ENCODE measurements at regions not wholly inside any gene's neighbourhood (a gene's known extent, or its start where the extent isn't known, plus 50 kb on each side); places are given as distances from the start of the nearest gene placed in this dataset.

DNA sequence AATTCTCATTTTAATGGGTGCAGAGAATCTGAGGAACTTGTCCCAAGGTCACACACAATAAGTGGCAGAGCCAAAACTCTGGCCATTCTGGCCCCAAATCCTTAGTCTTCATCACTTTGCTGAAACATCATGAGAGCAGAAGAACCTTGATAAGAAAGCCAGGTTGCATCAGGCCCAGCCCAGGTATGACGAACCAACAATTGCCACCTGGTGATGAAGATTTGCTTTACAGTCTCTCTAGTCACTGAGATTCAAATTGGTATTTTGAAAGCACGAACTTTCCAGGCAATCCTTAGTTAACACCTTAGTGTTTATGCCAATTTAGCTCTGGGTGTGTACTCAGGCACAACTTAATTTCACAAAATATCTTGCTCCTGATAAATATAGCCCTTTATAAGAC lies 502.7 kb upstream of the HTR2A start:
- H4K20me1 ChIP-seq (ENCODE audit: insufficient read depth) = no peaks in the 10 kb centered on the region
- WGBS, 2 experiments (ENCODE audit: low coverage in 1 of 2, low lambda C conversion rate in 2 of 2, missing lambda C conversion rate in 2 of 2) = 50 to 60% methylated on average over 2 of the region's 2 CpGs
- no peaks in the 10 kb centered on the region for H3K9me3 ChIP-seq (ENCODE audit: low read depth)
- no peaks in the 10 kb centered on the region for H3K79me2 ChIP-seq (ENCODE audit: insufficient read depth)
- no peak for DNase-seq
- no peaks in the 10 kb centered on the region for H3K27me3 ChIP-seq (replicated peaks; ENCODE audit: insufficient read depth)
- no peak overlapping the region for H3K9ac ChIP-seq
- H3K4me2 ChIP-seq (ENCODE audit: unreplicated experiment) = no peak overlapping the region
- H3F3A ChIP-seq (ENCODE audit: insufficient read depth) = no peaks in the 10 kb centered on the region
- no peaks in the 10 kb centered on the region for H3K36me3 ChIP-seq (ENCODE audit: low read depth)
- H3K9me2 ChIP-seq (ENCODE audit: insufficient read depth) = peaks cover 5% of the 10 kb centered on the region; the same call in 1 of the 2 replicates
- H3K27ac ChIP-seq = no peak overlapping the region
- peaks cover 6% of the 10 kb centered on the region; the same call in 1 of the 2 replicates for H3K4me1 ChIP-seq (ENCODE audit: insufficient read depth)
- no peak overlapping the region for H2AFZ ChIP-seq
- no peak overlapping the region for H3K4me3 ChIP-seq
- TF ChIP-seq EZH2 (IDR thresholded peaks at IDR 0.05; ENCODE audit: insufficient read depth, poor library complexity, severe bottlenecking) (no peak), EZH2phosphoT487 (IDR thresholded peaks at IDR 0.05; ENCODE audit: insufficient read depth, low read depth) (no peak)
- in situ Hi-C loops (cut with MboI) = no loop called here

DNA sequence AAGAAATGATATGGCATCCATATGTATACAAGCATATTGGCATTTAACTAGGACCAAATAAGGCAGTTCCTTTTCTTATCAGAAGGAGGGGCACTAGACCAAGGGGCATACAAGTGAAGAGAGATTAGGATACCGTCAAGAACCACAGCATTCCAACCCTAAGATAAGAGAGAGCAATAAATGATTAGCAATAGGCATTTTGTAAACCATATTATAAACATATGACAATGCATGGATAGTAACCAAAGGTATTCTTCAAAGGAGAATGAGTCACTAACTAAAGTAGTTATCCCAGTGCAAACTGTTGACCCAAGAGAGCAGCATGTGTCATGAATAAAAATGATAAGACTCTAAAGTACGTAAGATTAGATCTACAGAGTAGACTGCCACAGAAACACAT lies 500.9 kb upstream of the HTR2A start:
- H4K20me1 ChIP-seq (ENCODE audit: insufficient read depth) = no peaks in the 10 kb centered on the region
- no peak overlapping the region for H2AFZ ChIP-seq
- 25 to 33% methylated on average over 2 of the region's 2 CpGs for WGBS, 2 experiments (ENCODE audit: low coverage in 1 of 2, low lambda C conversion rate in 2 of 2, missing lambda C conversion rate in 2 of 2)
- no peak overlapping the region for H3K9ac ChIP-seq
- no peak overlapping the region for H3K27ac ChIP-seq
- no peaks in the 10 kb centered on the region for H3K27me3 ChIP-seq (replicated peaks; ENCODE audit: insufficient read depth)
- no peak overlapping the region for H3K4me2 ChIP-seq (ENCODE audit: unreplicated experiment)
- no peak for TF ChIP-seq EZH2 (IDR thresholded peaks at IDR 0.05; ENCODE audit: insufficient read depth, poor library complexity, severe bottlenecking)
- TF ChIP-seq EZH2phosphoT487 (IDR thresholded peaks at IDR 0.05; ENCODE audit: insufficient read depth, low read depth) = no peak
- no peaks in the 10 kb centered on the region for H3F3A ChIP-seq (ENCODE audit: insufficient read depth)
- H3K9me2 ChIP-seq (ENCODE audit: insufficient read depth) = peaks cover 6% of the 10 kb centered on the region; the same call in 1 of the 2 replicates
- in situ Hi-C loops (cut with MboI) = no loop called here
- DNase-seq = peak; percentile 22
- no peaks in the 10 kb centered on the region for H3K79me2 ChIP-seq (ENCODE audit: insufficient read depth)
- H3K4me3 ChIP-seq = no peak overlapping the region
- peaks cover 6% of the 10 kb centered on the region; the same call in 1 of the 2 replicates for H3K4me1 ChIP-seq (ENCODE audit: insufficient read depth)
- no peaks in the 10 kb centered on the region for H3K9me3 ChIP-seq (ENCODE audit: low read depth)
- H3K36me3 ChIP-seq (ENCODE audit: low read depth) = no peaks in the 10 kb centered on the region

DNA sequence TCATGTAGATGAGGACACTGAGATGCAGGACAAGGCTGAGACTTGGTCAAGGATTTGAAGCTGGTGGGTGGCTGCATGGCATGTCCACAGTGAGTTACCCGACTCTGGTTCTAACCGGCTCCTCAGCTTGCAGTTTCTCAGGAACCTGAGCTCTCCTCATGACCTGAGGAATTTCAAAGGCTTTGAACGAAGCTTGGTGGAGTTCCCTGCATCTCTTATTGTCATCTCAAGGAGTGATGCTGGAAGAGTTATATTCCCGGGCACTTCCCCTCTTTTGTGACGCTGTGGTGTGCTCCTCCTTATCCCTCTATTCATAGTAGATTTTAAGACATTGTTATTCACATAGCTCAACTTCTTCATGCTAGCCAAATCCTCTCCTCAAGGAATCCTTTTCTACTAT lies 500.1 kb upstream of the HTR2A start:
- WGBS, 2 experiments (ENCODE audit: low coverage in 1 of 2, low lambda C conversion rate in 2 of 2, missing lambda C conversion rate in 2 of 2) = 80% methylated on average over 5 of the region's 5 CpGs
- Histone ChIP-seq H3K9me2 (ENCODE audit: insufficient read depth) (peaks cover 6% of the 10 kb centered on the region; the same call in 1 of the 2 replicates), H3K4me1 (ENCODE audit: insufficient read depth) (peaks cover 6% of the 10 kb centered on the region; the same call in 1 of the 2 replicates), H3K79me2 (ENCODE audit: insufficient read depth) (no peaks in the 10 kb centered on the region), H4K20me1 (ENCODE audit: insufficient read depth) (no peaks in the 10 kb centered on the region), H3K27ac (no peak overlapping the region), H3K9me3 (ENCODE audit: low read depth) (no peaks in the 10 kb centered on the region), H3K4me2 (ENCODE audit: unreplicated experiment) (no peak overlapping the region), H3K4me3 (no peak overlapping the region), H3K27me3 (replicated peaks; ENCODE audit: insufficient read depth) (no peaks in the 10 kb centered on the region), H3K36me3 (ENCODE audit: low read depth) (no peaks in the 10 kb centered on the region), H3F3A (ENCODE audit: insufficient read depth) (no peaks in the 10 kb centered on the region), H3K9ac (no peak overlapping the region), H2AFZ (no peak overlapping the region)
- in situ Hi-C loops (cut with MboI) = no loop called here
- DNase-seq = no peak
- no peak for TF ChIP-seq EZH2phosphoT487 (IDR thresholded peaks at IDR 0.05; ENCODE audit: insufficient read depth, low read depth)
- no peak for TF ChIP-seq EZH2 (IDR thresholded peaks at IDR 0.05; ENCODE audit: insufficient read depth, poor library complexity, severe bottlenecking)

DNA sequence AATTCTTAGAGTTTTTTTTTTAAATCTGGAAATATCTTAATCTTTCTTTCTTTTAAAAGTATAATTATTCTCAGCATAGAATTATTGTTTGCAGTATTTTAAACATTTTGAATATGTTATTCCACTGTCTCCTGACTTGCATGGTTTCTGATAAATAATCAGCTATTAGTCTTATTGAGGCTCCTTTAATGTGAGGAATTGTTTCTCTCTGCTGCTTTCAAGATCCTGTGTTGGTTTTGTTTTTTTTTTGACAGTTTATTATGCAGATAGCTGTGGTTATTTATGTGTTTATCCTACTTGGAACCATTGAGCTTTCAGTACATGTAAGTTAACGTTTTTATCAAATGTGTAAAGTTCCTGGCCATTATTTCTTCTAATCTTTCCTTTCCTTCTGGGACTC lies 477.9 kb upstream of the HTR2A start:
- no peak for DNase-seq
- in situ Hi-C loops (cut with MboI) = no loop called here

DNA sequence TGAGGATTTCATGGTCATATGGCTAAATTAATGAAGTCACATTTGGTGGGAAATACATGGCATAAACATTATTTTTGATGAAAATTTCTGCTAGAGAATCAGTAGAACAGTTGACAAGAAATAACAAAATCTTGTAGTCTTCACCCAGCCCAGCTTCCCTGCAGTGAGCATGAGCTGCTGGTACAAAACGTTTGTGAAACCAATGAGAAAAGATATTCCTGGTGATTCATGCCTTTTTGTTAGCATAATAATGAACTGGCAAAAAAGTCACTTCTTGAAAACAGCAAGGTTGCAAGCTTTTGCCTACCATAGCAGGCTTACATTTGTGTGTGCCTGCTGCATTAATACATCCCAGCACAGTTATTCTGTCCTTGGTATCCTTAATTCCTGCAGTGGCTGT lies 475.9 kb upstream of the HTR2A start:
- Histone ChIP-seq H3K9ac (no peak overlapping the region), H3F3A (ENCODE audit: insufficient read depth) (no peaks in the 10 kb centered on the region), H3K9me2 (ENCODE audit: insufficient read depth) (no peaks in the 10 kb centered on the region), H3K4me3 (no peak overlapping the region), H4K20me1 (ENCODE audit: insufficient read depth) (no peaks in the 10 kb centered on the region), H3K4me1 (ENCODE audit: insufficient read depth) (no peaks in the 10 kb centered on the region), H3K79me2 (ENCODE audit: insufficient read depth) (no peaks in the 10 kb centered on the region), H2AFZ (no peak overlapping the region), H3K4me2 (ENCODE audit: unreplicated experiment) (no peak overlapping the region), H3K36me3 (ENCODE audit: low read depth) (no peaks in the 10 kb centered on the region), H3K27me3 (replicated peaks; ENCODE audit: insufficient read depth) (no peaks in the 10 kb centered on the region), H3K27ac (no peak overlapping the region), H3K9me3 (ENCODE audit: low read depth) (no peaks in the 10 kb centered on the region)
- 18% methylated on average over 1 of the region's 1 CpG for WGBS, 2 experiments (ENCODE audit: low coverage in 1 of 2, low lambda C conversion rate in 2 of 2, missing lambda C conversion rate in 2 of 2)
- in situ Hi-C loops (cut with MboI) = no loop called here
- peak; percentile 18 for DNase-seq
- no peak for TF ChIP-seq EZH2 (IDR thresholded peaks at IDR 0.05; ENCODE audit: insufficient read depth, poor library complexity, severe bottlenecking)
- TF ChIP-seq EZH2phosphoT487 (IDR thresholded peaks at IDR 0.05; ENCODE audit: insufficient read depth, low read depth) = no peak

More for the DNA sequence above, 477.9 kb upstream of the HTR2A start:
- TF ChIP-seq EZH2phosphoT487 (IDR thresholded peaks at IDR 0.05; ENCODE audit: insufficient read depth, low read depth) = no peak
- no peak for TF ChIP-seq EZH2 (IDR thresholded peaks at IDR 0.05; ENCODE audit: insufficient read depth, poor library complexity, severe bottlenecking)
- no peaks in the 10 kb centered on the region for H3K9me2 ChIP-seq (ENCODE audit: insufficient read depth)
- H4K20me1 ChIP-seq (ENCODE audit: insufficient read depth) = no peaks in the 10 kb centered on the region
- H3K4me3 ChIP-seq = no peak overlapping the region
- no peak overlapping the region for H3K27ac ChIP-seq
- H3K4me1 ChIP-seq (ENCODE audit: insufficient read depth) = no peaks in the 10 kb centered on the region
- H3K4me2 ChIP-seq (ENCODE audit: unreplicated experiment) = no peak overlapping the region
- H3K9me3 ChIP-seq (ENCODE audit: low read depth) = no peaks in the 10 kb centered on the region
- H3K9ac ChIP-seq = no peak overlapping the region
- no peaks in the 10 kb centered on the region for H3F3A ChIP-seq (ENCODE audit: insufficient read depth)
- no peak overlapping the region for H2AFZ ChIP-seq
- WGBS, 2 experiments (ENCODE audit: low coverage in 1 of 2, low lambda C conversion rate in 2 of 2, missing lambda C conversion rate in 2 of 2) = 11 to 22% methylated on average over 1 of the region's 1 CpG
- H3K36me3 ChIP-seq (ENCODE audit: low read depth) = no peaks in the 10 kb centered on the region
- no peaks in the 10 kb centered on the region for H3K27me3 ChIP-seq (replicated peaks; ENCODE audit: insufficient read depth)
- H3K79me2 ChIP-seq (ENCODE audit: insufficient read depth) = no peaks in the 10 kb centered on the region
